ENCODE measurements at regions not wholly inside any gene's neighbourhood (a gene's known extent, or its start where the extent isn't known, plus 50 kb on each side); places are given as distances from the start of the nearest gene placed in this dataset.
"Not testable (repeated sequence)": the region's sequence is repeated elsewhere in the genome, so short reads cannot be mapped to it uniquely, and the experiment has no call there.

DNA sequence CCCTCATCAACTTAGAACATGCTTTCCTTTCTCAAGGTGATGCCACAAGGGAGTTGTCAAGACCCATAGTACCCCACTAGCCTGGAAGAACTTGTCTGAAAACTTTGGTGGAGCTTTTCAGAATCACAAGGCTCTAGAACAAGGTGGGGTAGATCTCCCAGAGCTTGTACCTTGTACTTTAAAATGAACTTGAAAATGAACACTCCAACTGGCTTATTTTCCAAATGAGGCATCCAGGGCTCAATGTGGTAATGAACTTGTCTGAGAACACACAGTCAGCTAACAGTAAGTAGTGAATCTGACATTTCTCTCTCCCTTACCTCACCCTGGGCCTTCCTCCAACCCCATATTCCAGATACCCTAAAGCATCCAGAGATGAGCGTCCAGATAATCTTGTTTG is 81.8 kb upstream of the THBS1 start:
- no peak for DNase-seq

DNA sequence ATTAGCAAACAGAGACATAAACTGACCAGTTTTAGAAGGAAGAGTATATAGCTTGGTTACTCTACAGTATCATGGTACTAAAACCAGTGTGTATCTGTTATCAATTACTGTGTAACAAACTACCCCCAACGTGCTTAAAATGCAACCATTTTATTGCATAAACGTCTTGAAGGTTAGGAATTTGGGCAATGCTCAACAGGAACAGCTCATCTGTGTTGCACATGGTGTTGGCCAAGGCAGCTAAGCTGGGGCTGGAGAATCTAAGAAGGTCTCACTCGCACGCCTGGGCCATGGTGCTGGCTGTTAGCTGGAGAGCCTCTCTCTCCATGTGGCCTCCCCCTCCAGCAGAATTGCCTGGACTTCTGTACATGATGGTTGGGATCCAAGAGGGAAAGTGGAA is 81.2 kb upstream of the THBS1 start:
- DNase-seq: no peak

DNA sequence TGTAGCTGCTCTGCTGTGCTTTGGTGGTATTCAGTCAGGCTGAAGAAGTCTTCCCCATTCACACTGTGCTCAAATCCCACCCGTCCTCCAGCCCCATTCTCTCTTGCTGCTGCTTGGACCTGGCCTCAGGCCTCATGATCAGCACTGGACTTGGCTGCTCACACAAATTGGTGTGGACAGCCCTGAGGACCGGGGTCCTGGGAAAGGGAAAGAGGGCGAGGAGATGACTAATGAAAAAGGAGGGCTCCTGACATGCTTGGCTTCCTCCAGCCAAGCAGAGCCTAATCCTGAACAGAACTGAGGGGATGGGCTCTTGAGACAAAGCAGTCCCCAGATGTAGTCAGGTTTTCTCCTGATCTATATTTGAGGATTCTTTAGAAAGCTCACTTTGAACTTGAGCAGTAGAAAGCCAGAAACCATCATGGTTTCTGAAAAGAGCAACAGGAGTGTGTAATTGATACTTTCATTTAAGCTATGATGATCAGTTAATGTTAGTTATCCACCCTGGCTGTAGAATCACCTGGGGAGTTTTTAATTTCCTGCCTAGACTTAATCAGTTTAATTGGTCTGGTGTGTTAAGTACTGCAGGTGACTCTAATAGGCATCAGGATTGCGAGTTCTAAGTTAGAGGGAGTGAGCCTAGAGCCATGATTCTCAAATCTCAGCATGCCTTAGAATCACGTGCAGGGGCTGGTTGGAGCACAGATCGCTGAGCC is 79.4 kb upstream of the THBS1 start:
- no peak for DNase-seq

DNA sequence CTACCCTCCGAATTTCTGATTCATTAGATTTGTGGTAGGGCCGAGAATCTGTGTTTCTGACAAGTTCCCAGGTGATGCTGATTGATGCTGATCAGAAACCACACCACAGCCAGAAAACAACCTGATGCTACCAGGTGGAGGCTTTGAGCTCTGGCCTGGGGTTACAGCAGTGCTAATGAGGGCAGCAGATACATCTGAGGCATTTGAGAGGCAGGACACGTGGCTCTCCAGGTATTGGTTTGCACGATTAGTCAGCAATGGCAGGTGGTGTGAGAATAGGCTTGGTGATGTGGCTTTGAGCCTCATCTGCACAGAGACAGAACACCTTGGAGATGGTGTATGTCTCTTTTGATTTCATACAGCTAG is 78.8 kb upstream of the THBS1 start:
- no peak for DNase-seq

DNA sequence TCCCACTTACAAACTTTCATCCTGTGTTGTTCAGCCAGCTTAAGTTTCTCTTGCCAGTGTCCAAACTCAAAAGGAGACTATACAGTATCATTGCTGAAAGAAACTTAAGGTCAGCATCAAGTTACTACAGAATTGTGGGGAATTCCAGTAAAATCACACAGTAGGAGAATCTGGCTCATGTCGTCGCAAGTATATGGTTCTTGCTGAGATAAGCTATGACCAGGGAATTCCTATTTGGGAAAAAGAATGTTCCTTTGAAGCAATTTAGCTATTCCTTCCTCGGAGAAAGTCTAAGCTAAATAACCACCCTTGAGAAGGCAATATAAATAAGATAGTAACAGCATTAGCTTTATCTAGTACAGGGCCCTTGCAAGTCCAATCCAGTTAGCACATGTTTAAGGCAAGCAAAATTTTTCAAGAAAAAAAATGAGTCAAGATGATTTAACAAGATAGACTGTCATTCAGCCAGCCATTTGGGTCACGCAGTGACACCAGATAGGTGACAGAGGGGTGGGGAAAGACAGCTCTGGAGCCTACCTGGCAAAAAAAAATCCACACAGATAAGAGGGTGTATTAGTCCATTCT is 78.2 kb upstream of the THBS1 start:
- DNase-seq: no peak

DNA sequence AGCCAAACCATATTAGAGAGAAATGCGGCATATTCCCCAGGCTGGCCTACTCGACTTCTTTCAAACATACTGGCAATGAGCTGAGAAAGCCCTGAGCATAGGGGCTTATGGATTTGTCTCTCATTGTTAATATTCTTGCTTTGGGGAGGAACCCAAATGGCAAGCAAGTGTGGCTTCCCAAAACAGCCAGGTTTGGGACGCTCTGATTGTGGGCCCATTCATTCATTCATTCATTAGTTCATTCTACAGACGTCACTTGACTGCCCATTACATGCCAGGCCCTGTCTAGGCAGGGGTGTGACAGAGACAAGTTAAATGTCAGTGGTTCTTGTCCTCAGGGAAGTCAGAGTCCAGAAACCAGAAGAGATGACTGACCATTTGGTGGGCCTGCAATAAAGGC is 77.4 kb upstream of the THBS1 start:
- DNase-seq: no peak

DNA sequence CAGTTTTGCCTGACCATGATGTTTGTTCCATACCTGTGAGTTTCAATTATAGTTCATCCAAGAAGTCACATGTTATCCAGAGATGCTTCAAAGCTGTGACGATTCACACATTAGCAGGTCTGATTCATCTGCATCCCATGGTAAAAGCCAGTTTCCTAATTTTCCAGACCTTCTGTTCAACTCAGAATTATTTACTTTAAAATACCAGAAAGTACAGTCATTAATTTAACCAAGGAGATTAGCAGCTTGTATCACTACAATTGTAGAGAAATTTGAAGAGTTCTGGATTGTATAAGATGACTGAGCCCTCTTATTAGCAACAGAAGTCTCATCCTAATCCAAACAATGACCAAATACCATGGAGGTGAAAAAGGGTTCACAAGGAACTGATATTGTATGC is 76.1 kb upstream of the THBS1 start:
- DNase-seq: no peak

DNA sequence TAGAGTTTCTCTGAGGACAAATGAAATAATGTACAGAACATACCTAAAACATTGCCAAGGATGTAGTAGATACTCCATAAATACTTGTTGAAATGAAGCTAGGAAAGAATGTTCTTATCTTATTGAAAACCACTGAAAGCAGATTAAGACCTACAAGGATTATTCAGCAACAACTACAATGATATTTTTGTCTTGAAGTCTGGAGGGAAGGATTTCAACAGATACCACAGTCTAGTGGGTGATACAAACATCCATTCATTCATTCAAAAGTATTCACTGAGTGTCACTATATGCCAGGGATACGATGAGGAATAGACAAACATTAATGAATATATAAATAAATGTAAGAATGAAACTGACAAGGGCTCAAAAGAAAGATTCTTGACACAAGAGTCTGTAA is 74.7 kb upstream of the THBS1 start:
- DNase-seq: no peak

DNA sequence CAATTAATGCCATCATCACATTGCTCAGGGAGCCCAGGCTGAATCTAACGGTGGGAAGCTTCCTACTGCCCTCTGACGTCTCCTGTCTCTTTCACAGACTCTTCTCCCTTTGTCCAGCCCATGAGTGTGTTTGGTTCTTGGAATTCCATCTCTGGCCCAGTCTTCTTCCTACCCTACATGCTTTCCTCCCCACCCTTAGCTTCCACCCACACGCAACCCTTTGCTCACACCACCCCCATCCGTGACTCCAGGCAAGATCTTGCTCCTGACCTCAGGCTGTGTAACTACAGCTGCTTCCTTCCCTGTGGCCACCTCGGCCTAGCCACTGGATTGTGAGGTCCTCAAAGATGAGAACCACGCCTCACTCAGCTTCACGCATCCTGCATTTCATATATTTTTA is 72.3 kb upstream of the THBS1 start:
- no peak for DNase-seq

DNA sequence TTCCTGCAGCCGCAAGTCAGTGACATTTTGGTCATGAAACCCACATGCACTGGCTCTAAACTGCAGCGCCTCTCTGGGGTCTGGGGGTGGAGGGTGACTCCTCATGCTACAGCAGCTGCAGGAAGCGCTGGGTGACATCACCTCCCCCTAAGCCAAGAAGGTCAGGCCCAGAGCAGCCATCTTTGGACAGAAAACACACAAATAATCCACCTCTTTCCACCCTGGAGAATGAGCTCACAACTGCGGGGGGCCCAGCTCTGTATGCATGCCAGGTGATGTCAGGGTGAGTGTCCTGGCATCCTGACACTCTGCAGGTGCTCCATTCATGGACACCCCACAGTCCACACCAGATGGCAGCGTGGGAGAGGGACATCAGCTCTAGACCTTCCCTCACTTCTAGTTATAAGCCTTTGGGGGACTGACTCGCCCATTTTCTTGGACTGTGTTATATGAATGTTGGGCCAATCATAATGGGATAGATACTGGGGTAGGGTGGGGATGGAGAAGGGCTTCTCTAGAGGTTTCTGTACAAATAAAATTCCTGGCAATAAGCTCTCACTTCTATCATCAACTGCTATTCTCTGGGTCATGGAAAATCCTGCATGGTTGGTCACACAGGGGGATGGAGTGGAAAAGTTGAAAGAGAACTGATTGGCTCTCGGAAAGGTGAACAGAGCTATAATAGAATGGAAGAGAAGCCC is 70.7 kb upstream of the THBS1 start:
- DNase-seq: no peak

DNA sequence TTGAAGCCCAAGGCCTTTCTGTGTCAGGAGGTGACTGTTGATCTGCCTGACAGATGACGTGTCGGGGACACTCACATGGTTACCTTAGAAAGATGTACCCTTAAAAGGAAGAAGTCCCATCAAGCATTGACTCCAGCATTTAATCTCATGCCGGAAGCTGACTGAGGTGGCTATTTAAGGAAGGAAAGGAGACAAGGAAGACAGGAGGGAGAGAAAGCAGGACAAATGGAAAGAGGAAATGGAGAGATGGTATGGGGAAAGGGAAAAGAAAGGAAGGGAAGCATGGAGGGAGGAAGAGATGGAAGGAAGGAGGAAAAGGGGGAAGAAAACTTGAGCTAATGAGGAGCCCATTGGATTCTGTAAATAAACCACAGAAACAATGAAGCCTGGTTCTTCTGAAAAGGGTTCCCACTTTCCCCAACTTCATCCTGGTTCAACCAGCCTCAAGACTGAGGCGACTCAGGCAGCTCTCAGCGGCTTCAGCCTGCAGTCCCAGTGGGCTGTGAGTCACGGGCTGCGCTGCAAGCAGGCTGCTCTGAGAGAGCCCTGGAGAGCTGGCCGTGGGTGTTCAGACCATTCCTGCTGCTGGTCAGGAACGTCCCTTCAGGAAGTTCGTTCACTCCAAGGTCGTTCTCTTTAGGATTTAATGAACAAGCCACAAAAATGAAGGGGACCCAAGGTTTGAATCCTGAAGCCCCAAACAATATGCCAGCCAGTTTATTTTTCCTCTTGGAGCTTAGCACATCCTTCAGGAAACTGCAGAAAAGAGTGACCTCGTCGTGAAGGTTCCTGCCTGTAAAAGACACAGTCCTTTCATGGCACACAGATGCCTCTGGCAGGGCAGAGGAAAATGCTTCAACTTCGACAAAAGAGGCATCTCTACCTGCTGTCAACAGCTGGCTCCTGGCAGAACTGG is 69.6 kb upstream of the THBS1 start:
- DNase-seq: no peak

DNA sequence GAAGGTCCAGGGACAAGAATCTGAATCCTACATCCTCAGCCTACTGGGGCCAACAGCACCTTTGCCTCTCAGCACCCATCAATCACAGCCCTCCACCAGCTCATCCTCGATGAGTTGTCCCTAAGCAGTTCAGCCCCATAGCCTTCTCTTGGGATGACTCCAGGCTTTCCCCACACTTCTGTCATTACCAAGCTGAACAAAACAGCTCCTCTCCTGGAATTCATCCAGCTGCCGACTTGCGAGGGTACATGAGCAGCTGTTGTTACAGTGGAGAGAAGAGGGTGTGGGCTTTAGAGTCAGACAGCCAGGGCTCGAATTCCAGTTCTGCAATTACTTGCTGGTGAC is 69.0 kb upstream of the THBS1 start:
- no peak for DNase-seq

DNA sequence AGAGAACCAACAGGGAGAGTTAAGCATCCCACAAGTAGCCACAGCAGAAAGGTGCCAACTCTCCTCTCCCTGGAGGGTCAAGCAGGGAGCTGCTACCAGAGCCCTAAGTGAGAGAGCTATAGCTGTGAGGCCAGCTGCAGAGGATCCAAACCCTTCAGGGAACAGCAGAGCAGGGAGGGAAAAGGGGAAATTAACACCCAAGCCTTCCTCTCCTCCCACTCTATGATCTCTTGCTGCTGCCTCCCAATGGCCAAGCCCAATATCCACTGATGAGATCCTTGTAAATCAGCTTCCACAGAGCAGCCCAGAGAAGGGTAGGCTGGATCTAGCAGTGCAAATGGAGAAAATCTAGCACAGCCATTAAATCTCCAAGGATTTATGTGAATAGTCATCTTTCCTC is 68.2 kb upstream of the THBS1 start:
- DNase-seq: no peak

DNA sequence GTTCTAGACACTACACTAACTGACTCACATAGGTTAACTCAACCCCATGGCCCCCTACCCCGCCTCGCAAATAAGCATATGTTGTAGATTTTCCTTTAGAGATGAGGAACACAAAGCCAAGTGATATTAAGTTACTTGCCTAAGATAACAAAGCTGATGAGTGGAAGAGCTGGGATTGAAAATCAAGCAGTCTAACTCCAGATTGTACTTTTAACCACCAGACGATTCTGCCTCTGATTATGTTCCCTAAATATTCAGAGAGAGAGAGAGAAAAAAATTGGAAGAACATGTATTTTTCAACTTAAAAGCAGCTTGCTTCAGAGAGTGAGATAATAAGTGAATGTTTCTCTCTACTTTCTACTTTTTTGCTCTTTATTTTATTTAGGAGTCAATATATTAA is 66.9 kb upstream of the THBS1 start:
- no peak for DNase-seq

DNA sequence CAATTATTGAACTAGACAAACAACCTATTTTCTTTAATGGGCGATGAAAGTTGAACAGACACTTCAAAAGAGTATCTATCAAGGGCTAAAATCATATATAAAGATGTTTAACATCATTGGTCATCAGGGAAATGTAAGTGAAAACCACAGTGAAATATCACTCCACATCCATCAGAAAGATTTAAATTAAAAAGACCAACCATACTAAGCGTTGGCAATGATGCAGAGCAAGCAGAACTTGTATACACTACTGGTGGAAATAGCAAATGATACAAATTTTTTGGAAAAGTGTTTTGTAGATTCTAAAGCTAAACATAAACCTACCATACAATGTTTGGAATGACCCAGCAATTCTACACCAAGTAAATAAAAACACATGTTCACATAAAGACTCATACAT is 65.9 kb upstream of the THBS1 start:
- DNase-seq: no peak

DNA sequence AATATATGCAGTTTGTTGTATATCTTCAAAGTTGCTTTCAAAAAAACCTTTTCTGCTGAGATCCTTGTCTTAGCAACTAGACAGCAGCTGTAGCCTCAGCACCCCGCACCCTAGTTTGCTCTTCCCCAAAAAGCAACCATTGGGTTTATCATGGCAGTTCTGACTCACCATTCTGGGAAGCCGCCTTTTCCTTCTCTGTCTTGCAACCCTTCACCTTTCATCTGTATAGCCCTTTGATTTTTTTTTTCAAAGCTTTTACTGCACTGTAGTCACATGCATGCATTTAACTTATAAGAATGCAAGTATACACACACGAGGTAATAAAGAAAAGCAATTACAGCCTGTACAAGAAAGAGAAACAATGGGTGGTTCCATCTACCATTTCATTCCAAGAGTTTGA is 65.1 kb upstream of the THBS1 start:
- no peak for DNase-seq

DNA sequence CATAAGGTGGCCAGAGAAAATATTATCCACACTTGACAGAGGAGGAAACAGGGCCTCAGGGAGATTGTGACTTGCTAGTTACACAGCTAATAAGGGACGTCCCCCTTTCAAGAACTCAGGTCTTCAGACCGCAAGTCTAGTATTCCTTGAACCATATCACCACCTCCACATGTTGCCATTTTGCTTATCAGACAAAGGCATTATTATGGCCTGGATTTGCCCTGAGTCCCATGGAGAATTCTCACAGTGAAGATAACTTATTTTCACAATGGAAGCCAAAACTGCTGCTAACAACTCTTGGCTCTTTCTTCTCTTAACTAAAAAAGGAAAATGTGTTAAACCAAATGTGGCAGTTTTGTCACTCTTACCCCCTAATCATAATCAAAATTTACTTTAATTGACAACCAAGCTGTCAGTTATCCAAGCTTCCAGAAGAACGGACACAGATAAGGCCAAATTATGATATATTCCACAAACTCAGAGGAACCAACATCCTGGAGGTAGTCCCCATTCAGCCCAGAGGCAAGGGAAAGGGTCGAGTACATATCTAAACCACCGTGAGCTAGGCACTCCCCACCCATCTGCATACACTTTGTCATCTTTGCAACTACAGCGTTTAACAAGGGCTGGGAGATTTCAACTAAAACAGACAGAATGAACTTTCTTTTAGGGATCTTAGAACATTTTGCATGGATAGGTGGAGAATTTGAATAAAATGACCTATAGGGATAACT is 63.6 kb upstream of the THBS1 start:
- DNase-seq: no peak

DNA sequence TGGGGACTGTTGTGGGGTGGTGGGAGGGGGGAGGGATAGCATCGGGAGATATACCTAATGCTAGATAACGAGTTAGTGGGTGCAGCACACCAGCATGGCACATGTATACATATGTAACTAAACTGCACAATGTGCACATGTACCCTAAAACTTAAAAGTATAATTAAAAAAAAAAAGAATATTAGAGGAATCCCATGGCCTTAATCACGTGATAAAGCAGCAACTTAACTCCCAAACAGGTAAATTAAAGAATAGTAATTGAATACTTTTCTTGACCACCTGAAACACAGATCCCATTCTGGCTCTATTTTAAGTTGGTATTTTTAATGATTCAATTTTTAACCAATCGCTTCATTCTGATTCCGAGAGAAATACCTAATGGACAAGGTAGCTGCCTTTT is 56.9 kb upstream of the THBS1 start:
- DNase-seq: not testable (repeated sequence)

DNA sequence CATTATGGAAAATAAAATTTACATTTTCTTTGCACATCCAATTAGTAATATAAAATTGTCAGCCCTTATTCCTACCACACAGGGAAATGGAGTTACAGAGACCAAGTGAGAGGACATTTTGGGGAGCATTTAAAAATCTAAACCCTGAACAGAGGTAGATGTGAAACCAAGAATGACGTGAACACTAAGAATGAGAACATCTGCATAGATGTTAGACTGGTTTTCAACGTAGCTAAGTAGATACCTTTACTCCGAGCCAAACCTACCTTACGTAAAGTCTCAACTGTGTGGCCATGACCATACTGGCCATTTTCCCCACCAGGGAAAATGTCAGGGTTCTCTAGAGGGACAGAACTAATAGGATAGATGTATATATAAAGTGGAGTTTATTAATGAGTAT is 51.4 kb upstream of the THBS1 start:
- no peak for DNase-seq

DNA sequence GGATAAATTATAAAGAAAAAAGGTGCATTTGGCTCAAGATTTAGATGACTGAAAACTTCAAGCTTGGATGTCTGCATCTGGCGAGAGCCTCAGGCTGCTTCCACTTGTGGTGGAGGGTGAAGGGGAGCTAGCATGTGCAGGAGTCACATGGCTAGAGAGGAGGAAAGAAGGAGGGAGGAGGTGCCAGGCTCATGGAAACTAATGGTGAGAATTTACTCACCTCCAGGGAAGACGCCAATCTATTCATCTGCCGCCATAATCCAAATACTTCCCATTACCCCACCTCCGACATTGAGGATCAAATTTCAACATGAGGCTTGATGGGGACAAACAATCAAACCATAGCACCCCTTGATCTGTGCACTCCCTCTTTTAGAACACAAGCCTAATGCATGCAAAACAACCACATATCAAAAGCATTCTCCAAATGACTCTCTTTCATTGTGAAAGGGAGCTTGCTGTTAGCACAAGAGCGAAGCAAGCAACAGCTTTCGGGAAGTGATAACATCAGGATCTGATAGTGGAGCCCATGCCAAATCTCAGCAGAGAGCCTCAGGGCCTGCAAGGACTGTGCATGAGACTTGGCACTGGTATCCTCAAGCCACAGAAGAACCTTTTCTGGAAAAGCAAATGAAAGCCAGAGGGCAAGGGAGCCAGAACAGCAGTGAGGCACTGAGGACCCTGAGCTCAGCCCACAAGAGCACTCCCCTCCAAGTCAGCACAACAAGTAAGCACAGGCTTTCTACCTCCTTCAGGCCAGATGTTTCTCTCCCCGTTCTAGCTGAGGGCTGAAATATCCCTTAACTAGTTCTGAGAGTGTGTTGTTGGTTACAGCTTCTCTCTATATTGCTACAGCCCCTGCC is 50.2 kb upstream of the THBS1 start:
- DNase-seq: no peak

Data from activated T-cell treated with anti-CD3 and anti-CD28 coated beads for 4 hours (primary cell).